ENCODE measurements at regions not wholly inside any gene's neighbourhood (a gene's known extent, or its start where the extent isn't known, plus 50 kb on each side); places are given as distances from the start of the nearest gene placed in this dataset.

DNA sequence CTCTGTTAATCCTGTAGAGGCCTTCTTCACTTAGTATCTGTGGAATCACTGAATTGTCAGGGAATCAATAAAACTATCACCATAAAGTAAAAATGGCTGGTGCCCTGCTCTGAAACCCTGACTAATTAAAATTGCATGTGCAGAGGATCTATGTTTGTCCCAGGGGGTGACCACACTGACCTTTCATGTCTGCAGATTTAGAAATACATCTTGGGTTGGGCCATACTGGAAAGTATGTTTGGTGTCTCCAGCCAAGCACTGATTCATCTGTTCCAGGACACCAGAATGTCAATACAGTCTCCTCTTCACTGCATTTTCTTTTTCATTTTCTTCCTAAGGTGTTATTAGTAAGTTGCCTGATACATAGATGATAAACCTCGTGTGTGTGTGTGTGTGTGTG, 490.9 kb upstream of the INTU start:
- ATAC-seq = no peak
- no CpG with 5 or more reads among the region's 1 CpG for WGBS, 2 donors (ENCODE audit: low coverage in 1 of 2)

DNA sequence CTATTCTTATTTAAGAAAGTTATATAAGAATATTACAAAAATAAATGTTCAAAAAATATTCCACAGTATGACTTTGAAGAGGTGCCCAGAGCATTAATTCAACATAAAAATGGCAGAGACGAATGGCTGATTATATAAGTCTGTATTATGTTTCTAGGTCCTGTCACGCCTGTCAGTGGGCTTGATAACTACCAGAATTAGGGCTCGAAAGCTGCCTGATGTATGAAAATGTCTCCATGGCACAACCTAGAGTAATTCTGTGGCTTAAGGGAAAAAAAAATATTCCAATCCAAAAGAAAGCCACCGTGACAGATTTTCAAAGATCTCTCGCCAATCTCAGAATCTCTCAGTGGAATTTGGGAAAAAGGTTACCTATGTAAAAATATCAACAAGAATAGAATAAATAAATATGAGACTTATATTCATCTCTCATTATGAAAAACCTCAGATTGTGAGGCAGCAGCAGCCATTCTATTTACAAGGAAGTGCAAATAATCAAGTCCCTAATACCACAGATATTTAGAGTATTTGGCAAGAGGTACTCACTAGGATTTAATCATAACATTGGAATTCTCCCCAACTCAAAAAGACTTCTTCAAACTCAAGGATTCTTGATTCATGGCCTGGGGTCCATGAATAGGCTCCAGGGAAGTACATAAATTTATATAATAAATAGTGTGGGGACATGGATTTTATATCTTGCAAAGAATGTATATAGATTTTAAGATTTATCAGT, 489.1 kb upstream of the INTU start:
- ATAC-seq = no peak
- Histone ChIP-seq H3K9me3 (no peaks in the 10 kb centered on the region), H3K4me3 (no peak overlapping the region), H3K4me1 (peaks cover 0 to 19% (median 0%) of the 10 kb centered on the region in 3 donors), H3K27ac (no peak overlapping the region), H3K36me3 (no peaks in the 10 kb centered on the region), H3K27me3 (no peaks in the 10 kb centered on the region)
- TF ChIP-seq CTCF (IDR thresholded peaks at IDR 0.05) (no peak), POLR2AphosphoS5 (IDR thresholded peaks at IDR 0.05) (no peak), EP300 (IDR thresholded peaks at IDR 0.05) (no peak), POLR2A (IDR thresholded peaks at IDR 0.05) (no peak)
- WGBS, 2 donors (ENCODE audit: low coverage in 1 of 2) = 20 to 53% methylated on average over 5 of the region's 5 CpGs

More for the DNA sequence above, 490.9 kb upstream of the INTU start:
- Histone ChIP-seq H3K9me3 (no peaks in the 10 kb centered on the region), H3K36me3 (no peaks in the 10 kb centered on the region), H3K27me3 (no peaks in the 10 kb centered on the region), H3K27ac (no peak overlapping the region), H3K4me1 (peaks cover 0 to 19% (median 0%) of the 10 kb centered on the region in 3 donors), H3K4me3 (no peak overlapping the region)
- TF ChIP-seq CTCF (IDR thresholded peaks at IDR 0.05) (no peak), EP300 (IDR thresholded peaks at IDR 0.05) (no peak), POLR2AphosphoS5 (IDR thresholded peaks at IDR 0.05) (no peak), POLR2A (IDR thresholded peaks at IDR 0.05) (no peak)

DNA sequence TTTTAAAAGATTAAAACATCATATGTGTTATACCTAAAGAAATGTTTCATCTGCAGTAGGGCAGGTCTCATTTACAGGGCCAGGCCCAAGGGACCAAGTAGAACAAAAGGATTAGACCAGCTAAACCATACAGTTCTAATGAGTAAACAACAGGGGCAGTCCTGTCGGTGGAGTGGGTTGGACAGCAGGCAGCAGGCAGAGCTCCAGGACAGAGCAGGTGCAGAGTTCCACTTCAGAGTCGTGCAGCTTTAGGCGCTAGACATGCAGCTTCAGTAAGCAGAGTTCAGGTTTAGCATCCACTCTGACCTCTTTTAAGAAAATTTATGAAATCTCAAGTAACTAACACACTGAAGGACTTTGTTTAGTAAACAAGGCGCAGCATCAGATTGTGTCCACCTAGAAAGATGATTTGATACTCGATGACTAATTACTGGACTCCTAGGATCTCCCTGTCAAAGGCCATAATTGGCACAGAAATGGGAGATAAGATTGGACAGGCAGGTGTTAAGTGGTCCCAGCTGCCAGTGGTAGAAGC, 487.7 kb upstream of the INTU start:
- no peak for ATAC-seq
- Histone ChIP-seq H3K36me3 (no peaks in the 10 kb centered on the region), H3K4me1 (peaks cover 0 to 19% (median 0%) of the 10 kb centered on the region in 3 donors), H3K27me3 (no peaks in the 10 kb centered on the region), H3K27ac (no peak overlapping the region), H3K9me3 (no peaks in the 10 kb centered on the region), H3K4me3 (no peak overlapping the region)
- TF ChIP-seq EP300 (IDR thresholded peaks at IDR 0.05) = no peak
- no peak for TF ChIP-seq POLR2A (IDR thresholded peaks at IDR 0.05)
- TF ChIP-seq CTCF (IDR thresholded peaks at IDR 0.05) = no peak
- TF ChIP-seq POLR2AphosphoS5 (IDR thresholded peaks at IDR 0.05) = no peak
- WGBS, 2 donors (ENCODE audit: low coverage in 1 of 2) = 49 to 60% methylated on average over 5 of the region's 5 CpGs

GRCh38 chr4:127148165-127148564, 484.6 kb upstream of the INTU start:
- Histone ChIP-seq H3K4me1 (peaks cover 0 to 19% (median 0%) of the 10 kb centered on the region in 3 donors), H3K27ac (no peak overlapping the region), H3K36me3 (no peaks in the 10 kb centered on the region), H3K9me3 (peaks cover 0 to 9% (median 0%) of the 10 kb centered on the region in 3 donors), H3K4me3 (no peak overlapping the region), H3K27me3 (no peaks in the 10 kb centered on the region)
- TF ChIP-seq POLR2A (IDR thresholded peaks at IDR 0.05) = no peak
- no peak for TF ChIP-seq POLR2AphosphoS5 (IDR thresholded peaks at IDR 0.05)
- no peak for ATAC-seq

GRCh38 chr4:127149086-127149485, 483.7 kb upstream of the INTU start:
- H3K4me3 ChIP-seq = no peak overlapping the region
- H3K27me3 ChIP-seq = no peaks in the 10 kb centered on the region
- H3K4me1 ChIP-seq = peaks cover 0 to 19% (median 0%) of the 10 kb centered on the region in 3 donors
- WGBS, 2 donors (ENCODE audit: low coverage in 1 of 2) = 86% methylated on average over 3 of the region's 3 CpGs; no CpG with 5 or more reads in 1 of the 2 donors
- peaks cover 0 to 9% (median 0%) of the 10 kb centered on the region in 3 donors for H3K9me3 ChIP-seq
- no peaks in the 10 kb centered on the region for H3K36me3 ChIP-seq
- no peak overlapping the region for H3K27ac ChIP-seq
- ATAC-seq = no peak
- TF ChIP-seq CTCF (IDR thresholded peaks at IDR 0.05) (no peak), POLR2A (IDR thresholded peaks at IDR 0.05) (no peak), EP300 (IDR thresholded peaks at IDR 0.05) (no peak), POLR2AphosphoS5 (IDR thresholded peaks at IDR 0.05) (no peak)
